Activated T-helper 9 cell treated with anti-CD3 and anti-CD28 coated beads, Interleukin-2, amount 50 U/mL, for 16 hours (primary cell): ENCODE measurements at regions not wholly inside any gene's neighbourhood (a gene's known extent, or its start where the extent isn't known, plus 50 kb on each side); places are given as distances from the start of the nearest gene placed in this dataset.

Experiments used
- DNase-seq: peaks from one replicate; pipeline ENCODE4 v3.0.0-alpha.2; 2020; ENCODE audit warnings: low read depth

DNA sequence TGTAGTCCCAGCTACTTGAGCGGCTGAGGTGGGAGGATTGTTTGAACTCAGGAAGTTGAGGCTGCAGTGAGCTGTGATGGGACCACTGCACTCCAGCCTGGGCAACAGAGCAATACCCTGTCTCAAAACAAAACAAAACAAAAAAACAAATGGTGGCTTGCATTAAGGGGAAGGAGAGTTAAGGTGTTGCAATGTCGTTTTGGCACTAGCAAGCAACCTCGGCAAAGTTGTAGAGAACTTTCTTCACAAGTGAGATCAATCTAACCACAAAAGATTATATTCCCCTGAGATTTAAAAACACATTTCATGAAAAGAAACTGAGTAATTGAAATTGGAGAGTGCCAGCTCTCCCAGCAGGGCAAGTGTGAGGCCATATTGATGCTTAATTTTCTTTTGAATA lies 153.7 kb downstream of the KLF5 start:
- DNase-seq = no peak

DNA sequence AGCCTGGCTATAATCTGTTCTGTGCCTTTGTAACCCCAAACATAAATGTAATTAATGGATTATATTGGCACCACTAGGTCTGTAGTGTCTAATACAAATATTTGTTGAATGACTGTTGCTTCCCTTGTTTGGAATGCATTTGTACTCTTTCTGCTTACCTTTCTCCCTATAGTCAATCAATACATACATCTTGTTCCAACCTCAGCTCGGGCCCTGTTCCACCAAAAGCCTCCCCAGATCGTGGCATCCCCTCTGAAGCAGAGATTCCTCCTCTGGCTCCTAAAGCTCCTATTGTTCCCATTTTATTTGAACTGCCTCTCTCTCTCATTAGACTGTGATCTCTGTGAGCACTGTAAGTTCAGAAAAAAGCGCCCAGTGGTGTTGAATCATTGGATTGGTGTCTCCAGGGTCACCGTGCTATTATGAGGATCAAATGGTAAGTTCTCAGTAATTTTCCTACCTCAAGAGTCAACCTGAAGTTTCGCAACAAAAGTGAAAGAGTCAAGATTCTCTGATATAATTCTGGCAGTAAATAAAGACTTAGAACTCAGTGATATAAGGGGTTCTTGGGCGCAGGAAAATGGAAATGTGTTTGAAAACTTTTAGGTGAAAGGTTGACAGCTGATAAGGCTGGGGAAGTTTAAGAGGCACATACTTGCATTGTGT lies 151.5 kb downstream of the KLF5 start:
- DNase-seq = no peak

- DNase-seq = no peak
Measured at GRCh38 chr13:73204952-73205351, 146.1 kb downstream of the KLF5 start.

GRCh38 chr13:73201626-73202025 lies 142.8 kb downstream of the KLF5 start:
- DNase-seq = no peak

DNA sequence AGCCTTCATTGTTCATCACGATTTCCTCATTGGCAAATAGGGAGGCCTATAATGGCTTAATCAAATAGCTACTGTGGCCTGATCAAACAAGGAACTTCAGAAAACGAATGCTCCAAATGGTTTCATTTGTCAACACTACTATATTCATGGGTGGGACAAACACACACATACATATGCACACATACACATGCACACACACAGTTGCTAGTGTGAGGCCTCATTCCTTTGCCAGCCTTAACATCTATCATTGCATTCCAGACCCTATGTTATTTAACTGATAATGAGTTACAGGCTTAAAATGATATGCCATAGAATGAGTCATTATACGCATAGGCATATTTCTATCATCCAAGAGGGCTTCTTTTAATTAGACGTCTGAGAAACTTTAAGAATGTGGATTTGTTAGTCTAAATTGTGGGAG lies 140.2 kb downstream of the KLF5 start:
- no peak for DNase-seq

DNA sequence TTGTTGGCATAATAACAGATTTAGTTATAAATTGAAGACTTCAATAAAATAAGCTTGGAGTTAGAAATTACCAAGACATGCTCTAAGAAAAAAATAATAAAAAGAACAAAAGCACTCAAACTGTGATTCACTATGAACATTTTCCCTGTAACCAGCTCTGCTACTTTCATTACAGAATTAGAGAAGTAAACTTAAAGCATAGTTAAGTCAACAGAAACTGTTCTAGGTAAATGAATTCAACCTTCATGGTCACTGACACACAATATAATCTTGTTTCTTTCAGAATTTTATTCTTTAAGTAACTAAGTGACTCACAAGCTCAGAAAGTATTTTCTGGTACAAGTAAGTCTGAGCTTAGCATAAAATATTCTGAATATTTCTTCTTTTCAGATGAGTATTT lies 136.3 kb downstream of the KLF5 start:
- DNase-seq = no peak

- no peak for DNase-seq
Measured at GRCh38 chr13:73194310-73194709, 135.5 kb downstream of the KLF5 start.

DNA sequence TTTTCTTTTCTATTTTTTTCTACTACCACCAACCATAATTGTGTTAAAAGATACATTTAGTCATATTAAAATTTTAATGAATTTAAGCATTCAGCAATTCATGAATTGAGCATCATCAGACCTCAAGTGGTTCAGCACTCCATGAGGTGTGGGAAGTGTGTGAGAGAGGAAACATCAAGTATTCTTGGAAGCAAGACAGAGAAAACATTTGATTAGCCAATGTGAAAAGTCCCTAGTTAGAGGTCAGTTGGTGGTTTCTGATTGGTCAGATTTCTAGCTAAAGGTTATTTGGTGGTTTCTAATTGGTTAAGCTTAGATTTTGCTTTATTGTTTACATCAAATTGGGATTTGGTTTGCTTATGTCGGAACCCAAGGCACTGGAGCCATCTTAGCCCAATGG lies 134.7 kb downstream of the KLF5 start:
- DNase-seq = no peak

GRCh38 chr13:73190477-73190876 lies 131.7 kb downstream of the KLF5 start:
- no peak for DNase-seq

DNA sequence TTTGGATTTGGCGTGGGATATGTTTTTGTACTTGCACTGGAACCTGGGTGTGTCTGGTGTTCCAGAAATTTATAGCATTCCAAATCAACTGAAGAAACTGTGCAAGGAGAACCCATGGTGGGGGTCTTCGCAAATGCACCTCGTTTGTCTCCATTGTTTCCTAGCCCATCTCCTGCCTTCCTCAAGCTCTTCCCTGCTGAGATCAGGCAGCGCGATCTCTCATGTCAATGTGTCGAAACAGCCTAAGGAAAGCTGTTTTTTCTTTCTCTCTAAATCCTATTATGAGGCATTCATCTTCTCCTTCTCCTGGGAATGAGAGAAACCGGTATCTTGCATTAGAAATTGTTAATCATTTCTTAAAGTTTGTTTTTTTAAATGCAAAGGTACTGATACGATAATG lies 131.0 kb downstream of the KLF5 start:
- DNase-seq = no peak

GRCh38 chr13:73189362-73189761 lies 130.6 kb downstream of the KLF5 start:
- DNase-seq = no peak

DNA sequence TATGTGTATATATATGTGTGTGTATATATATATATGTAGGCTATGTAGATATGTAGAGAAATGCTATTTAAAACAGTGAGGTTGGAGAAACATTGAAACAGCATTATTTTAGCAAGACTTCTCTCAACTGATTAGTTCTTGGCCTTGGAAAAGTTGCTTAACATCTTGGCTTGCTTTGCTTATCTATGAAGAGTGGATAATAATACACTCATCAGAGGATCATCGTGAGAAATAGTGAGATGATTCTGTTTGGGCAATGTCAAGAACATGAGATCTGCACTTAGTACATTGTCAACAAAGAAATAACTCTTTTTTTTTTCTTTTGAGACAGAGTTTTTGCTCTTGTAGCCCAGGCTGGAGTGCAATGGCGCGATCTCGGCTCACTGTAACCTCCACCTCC lies 128.3 kb downstream of the KLF5 start:
- no peak for DNase-seq

GRCh38 chr13:73179650-73180274 lies 121.0 kb downstream of the KLF5 start:
- no peak for DNase-seq

GRCh38 chr13:73177916-73178565 lies 119.2 kb downstream of the KLF5 start:
- DNase-seq = no peak

GRCh38 chr13:73177017-73177416 lies 118.2 kb downstream of the KLF5 start:
- no peak for DNase-seq

DNA sequence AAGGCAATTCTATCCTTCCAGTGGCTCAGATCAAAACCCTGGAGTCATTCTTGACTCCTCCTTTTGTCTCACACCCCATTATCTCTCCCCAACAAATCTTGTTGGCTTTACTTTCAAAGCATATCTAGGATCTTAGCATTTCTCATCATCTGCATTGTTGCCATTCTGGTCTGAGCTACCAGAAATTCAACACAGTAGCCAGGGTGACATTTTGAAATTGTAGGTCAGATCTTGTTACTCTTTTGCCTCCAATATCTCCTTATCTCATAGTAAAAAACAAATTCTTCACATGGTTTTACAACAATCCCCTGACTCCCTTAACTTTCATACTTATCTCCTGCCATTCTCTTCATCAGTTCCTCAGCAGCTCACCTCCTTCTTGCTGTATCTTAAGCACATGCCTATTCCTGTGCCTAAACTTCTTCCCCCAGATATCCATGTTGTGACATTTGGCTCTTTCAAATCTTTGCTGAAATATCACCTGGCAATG lies 115.8 kb downstream of the KLF5 start:
- no peak for DNase-seq

- DNase-seq = no peak
Measured at GRCh38 chr13:73173279-73173811, 114.5 kb downstream of the KLF5 start.

DNA sequence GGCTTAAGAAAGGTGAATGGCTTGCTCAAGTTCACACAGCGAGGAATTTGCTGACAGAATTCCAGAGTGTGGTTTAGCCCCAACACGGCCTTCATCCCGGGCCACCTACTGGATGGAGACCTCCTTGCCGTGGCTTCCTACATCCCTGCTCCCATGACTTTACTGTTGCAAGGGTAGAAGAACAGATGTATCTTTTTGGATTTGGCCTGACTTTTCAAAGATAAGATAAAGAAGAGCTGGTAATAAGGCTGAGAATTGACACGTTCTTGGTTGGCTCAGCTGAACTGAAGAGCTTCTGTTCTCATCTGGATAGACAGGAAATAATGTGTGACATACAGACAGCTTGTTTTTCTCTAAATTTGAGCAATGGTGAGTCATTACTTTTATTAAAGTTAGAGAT lies 113.1 kb downstream of the KLF5 start:
- DNase-seq = no peak

- DNase-seq = no peak
Measured at GRCh38 chr13:73171271-73171682, 112.5 kb downstream of the KLF5 start.

- DNase-seq = no peak
Measured at GRCh38 chr13:73169971-73170370, 111.2 kb downstream of the KLF5 start.

DNA sequence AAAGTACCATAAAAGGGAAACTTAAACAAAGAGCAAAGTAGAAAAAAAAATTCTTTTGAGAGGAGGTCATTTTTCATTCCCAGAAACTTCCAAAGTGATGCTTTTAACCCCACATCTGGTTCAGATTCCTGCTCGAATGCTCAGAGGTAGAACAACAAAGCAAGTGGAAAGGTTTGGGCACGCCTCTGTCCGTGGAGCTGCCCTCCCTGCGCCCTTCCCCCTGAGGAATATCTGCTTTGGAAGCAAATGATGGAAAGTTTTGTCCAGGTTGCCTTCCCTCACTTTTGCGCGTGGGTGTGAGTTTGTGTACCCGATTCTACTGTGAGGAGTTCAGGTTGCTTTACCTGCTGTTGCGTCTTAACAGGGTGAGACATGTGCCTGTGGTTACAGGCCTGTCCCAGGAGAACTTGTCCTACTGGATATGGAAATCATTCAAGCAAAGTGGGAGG lies 110.2 kb downstream of the KLF5 start:
- no peak for DNase-seq

GRCh38 chr13:73168226-73168952 lies 109.6 kb downstream of the KLF5 start:
- DNase-seq = no peak
